Lower leg skin (tissue), 4 donors: ENCODE measurements at regions not wholly inside any gene's neighbourhood (a gene's known extent, or its start where the extent isn't known, plus 50 kb on each side); places are given as distances from the start of the nearest gene placed in this dataset.

Experiments used
- DNase-seq, 2 donors: peaks; one replicate each; pipeline ENCODE4 v3.0.0-alpha.2; 2019; ENCODE audit warnings: low spot score in 2 of 2
- H3K4me3 ChIP-seq: fragments of 200-600 bp; sonication (generic); 2 replicates; pipeline ENCODE4 v1.5.1; 2017; ENCODE audit warnings: mild to moderate bottlenecking, low read depth; ENCODE audit not compliant: poor library complexity, severe bottlenecking
- CTCF ChIP-seq, 3 donors: fragments of 450-650 bp; IDR thresholded peaks; one replicate each; pipeline ENCODE4 v1.5.1; 2016; ENCODE audit warnings: antibody characterized with exemption in 3 of 3, mild to moderate bottlenecking in 3 of 3, moderate library complexity in 2 of 3
- POLR2A ChIP-seq, 2 donors: fragments of 450-650 bp; IDR thresholded peaks; one replicate each; pipeline ENCODE4 v1.6.1; 2016 to 2017; ENCODE audit warnings: antibody characterized with exemption in 2 of 2, mild to moderate bottlenecking in 1 of 2, moderate library complexity in 1 of 2
- WGBS, 2 donors: methylation state at CpG; one replicate each; pipeline ENCODE4 v1.1.5; 2018; 5-methylcytosine and 5-hydroxymethylcytosine counted together
- intact Hi-C: fragments of 100-400 bp; cut with DNase I; formaldehyde crosslinking; loops from one replicate; pipeline ENCODE4 v1.15.0; 2023; ENCODE audit warnings: low total_unique reads

- 67 to 84% methylated on average over 3 of the region's 3 CpGs for WGBS, 2 donors
- no peak overlapping the region for H3K4me3 ChIP-seq
- intact Hi-C loops: no loop called here
Measured at GRCh38 chr10:120800528-120801323, 50.4 kb upstream of the WDR11 start.

More at GRCh38 chr10:120800528-120801323, 50.4 kb upstream of the WDR11 start:
- no peak for DNase-seq
- TF ChIP-seq POLR2A (IDR thresholded peaks at IDR 0.05) (no peak), CTCF (IDR thresholded peaks at IDR 0.05) (no peak)
